ENCODE measurements at regions not wholly inside any gene's neighbourhood (a gene's known extent, or its start where the extent isn't known, plus 50 kb on each side); places are given as distances from the start of the nearest gene placed in this dataset.
"Not testable (repeated sequence)": the region's sequence is repeated elsewhere in the genome, so short reads cannot be mapped to it uniquely, and the experiment has no call there.

- no peak for DNase-seq (ENCODE audit: low spot score)
These were observed 86.2 kb downstream of the PSAT1 start for GRCh38 chr9:78383130-78383529.

GRCh38 chr9:78386348-78386747 is 89.4 kb downstream of the PSAT1 start:
- DNase-seq (ENCODE audit: low spot score), result no peak

- no peak for DNase-seq (ENCODE audit: low spot score)
These were observed 89.8 kb downstream of the PSAT1 start for GRCh38 chr9:78386773-78387172.

- no peak for DNase-seq (ENCODE audit: low spot score)
These were observed 96.4 kb downstream of the PSAT1 start for GRCh38 chr9:78393340-78393739.

- DNase-seq (ENCODE audit: low spot score), result no peak
These were observed 97.0 kb downstream of the PSAT1 start for GRCh38 chr9:78393932-78394331.

GRCh38 chr9:78396087-78396486 is 99.2 kb downstream of the PSAT1 start:
- DNase-seq (ENCODE audit: low spot score), result no peak

GRCh38 chr9:78397045-78397444 is 100.1 kb downstream of the PSAT1 start:
- no peak for DNase-seq (ENCODE audit: low spot score)

- no peak for DNase-seq (ENCODE audit: low spot score)
These were observed 100.5 kb downstream of the PSAT1 start for GRCh38 chr9:78397454-78397853.

GRCh38 chr9:78399153-78399552 is 102.2 kb downstream of the PSAT1 start:
- DNase-seq (ENCODE audit: low spot score), result no peak

GRCh38 chr9:78400496-78400895 is 103.6 kb downstream of the PSAT1 start:
- DNase-seq (ENCODE audit: low spot score), result no peak

- no peak for DNase-seq (ENCODE audit: low spot score)
These were observed 108.5 kb downstream of the PSAT1 start for GRCh38 chr9:78405461-78405860.

- no peak for DNase-seq (ENCODE audit: low spot score)
These were observed 109.2 kb downstream of the PSAT1 start for GRCh38 chr9:78406146-78406545.

- DNase-seq (ENCODE audit: low spot score), result no peak
These were observed 110.0 kb downstream of the PSAT1 start for GRCh38 chr9:78406933-78407332.

GRCh38 chr9:78407636-78408312 is 110.8 kb downstream of the PSAT1 start:
- DNase-seq (ENCODE audit: low spot score), result no peak

- no peak for DNase-seq (ENCODE audit: low spot score)
These were observed 111.5 kb downstream of the PSAT1 start for GRCh38 chr9:78408388-78408787.

- not testable (repeated sequence) for DNase-seq (ENCODE audit: low spot score)
These were observed 113.1 kb downstream of the PSAT1 start for GRCh38 chr9:78409928-78410510.

GRCh38 chr9:78422309-78422708 is 125.4 kb downstream of the PSAT1 start:
- no peak for DNase-seq (ENCODE audit: low spot score)

GRCh38 chr9:78424299-78424698 is 127.4 kb downstream of the PSAT1 start:
- DNase-seq (ENCODE audit: low spot score), result no peak

GRCh38 chr9:78428640-78429039 is 131.7 kb downstream of the PSAT1 start:
- DNase-seq (ENCODE audit: low spot score), result no peak

GRCh38 chr9:78430387-78430786 is 133.5 kb downstream of the PSAT1 start:
- DNase-seq (ENCODE audit: low spot score), result no peak

GRCh38 chr9:78431039-78431438 is 134.1 kb downstream of the PSAT1 start:
- DNase-seq (ENCODE audit: low spot score), result not testable (repeated sequence)

GRCh38 chr9:78436873-78437272 is 139.9 kb downstream of the PSAT1 start:
- no peak for DNase-seq (ENCODE audit: low spot score)

- no peak for DNase-seq (ENCODE audit: low spot score)
These were observed 140.4 kb downstream of the PSAT1 start for GRCh38 chr9:78437296-78437695.

- no peak for DNase-seq (ENCODE audit: low spot score)
These were observed 140.9 kb downstream of the PSAT1 start for GRCh38 chr9:78437806-78438205.
